ENCODE measurements at regions not wholly inside any gene's neighbourhood (a gene's known extent, or its start where the extent isn't known, plus 50 kb on each side); places are given as distances from the start of the nearest gene placed in this dataset.
"Not testable (repeated sequence)": the region's sequence is repeated elsewhere in the genome, so short reads cannot be mapped to it uniquely, and the experiment has no call there.

GRCh38 chr7:23898619-23899018 lies 188.6 kb downstream of the STK31 start:
- Histone ChIP-seq H2AFZ (ENCODE audit: low read depth, low read length) (no peak overlapping the region), H3K27ac (ENCODE audit: low read length) (no peak overlapping the region), H3K4me2 (ENCODE audit: low read length) (no peak overlapping the region), H3K9me2 (ENCODE audit: insufficient read depth, low read length) (no peaks in the 10 kb centered on the region), H3K4me3 (ENCODE audit: low read length) (no peak overlapping the region), H3K9ac (ENCODE audit: low read length) (no peak overlapping the region), H4K20me1 (ENCODE audit: insufficient read depth) (no peaks in the 10 kb centered on the region), H3K27me3 (ENCODE audit: insufficient read depth, low read depth, low read length) (no peaks in the 10 kb centered on the region), H3K36me3 (ENCODE audit: insufficient read depth, low read length) (no peaks in the 10 kb centered on the region), H3K79me2 (replicated peaks; ENCODE audit: insufficient read depth, low read length) (no peaks in the 10 kb centered on the region), H3K9me3 (ENCODE audit: low read length) (no peaks in the 10 kb centered on the region), H3F3A (ENCODE audit: insufficient read depth, low read length, poor library complexity, severe bottlenecking) (no peaks in the 10 kb centered on the region)
- TF ChIP-seq REST (IDR thresholded peaks at IDR 0.05; ENCODE audit: borderline replicate concordance) (no peak), POLR2AphosphoS5 (IDR thresholded peaks at IDR 0.05) (no peak), MXI1 (conservative IDR thresholded peaks at IDR 0.05; ENCODE audit: poor library complexity, severe bottlenecking) (no peak)

GRCh38 chr7:23904901-23905300 lies 194.9 kb downstream of the STK31 start:
- H3F3A ChIP-seq (ENCODE audit: insufficient read depth, low read length, poor library complexity, severe bottlenecking); H3K9ac ChIP-seq (ENCODE audit: low read length); H3K79me2 ChIP-seq (replicated peaks; ENCODE audit: insufficient read depth, low read length); H3K4me3 ChIP-seq (ENCODE audit: low read length); H3K27ac ChIP-seq (ENCODE audit: low read length); H4K20me1 ChIP-seq (ENCODE audit: insufficient read depth); H2AFZ ChIP-seq (ENCODE audit: low read depth, low read length); H3K36me3 ChIP-seq (ENCODE audit: insufficient read depth, low read length); H3K9me2 ChIP-seq (ENCODE audit: insufficient read depth, low read length); H3K4me2 ChIP-seq (ENCODE audit: low read length); H3K9me3 ChIP-seq (ENCODE audit: low read length); H3K27me3 ChIP-seq (ENCODE audit: insufficient read depth, low read depth, low read length): not testable (repeated sequence)

GRCh38 chr7:23907012-23907411 lies 197.0 kb downstream of the STK31 start:
- Histone ChIP-seq H3F3A (ENCODE audit: insufficient read depth, low read length, poor library complexity, severe bottlenecking) (no peaks in the 10 kb centered on the region), H3K9ac (ENCODE audit: low read length) (no peak overlapping the region), H3K36me3 (ENCODE audit: insufficient read depth, low read length) (no peaks in the 10 kb centered on the region), H2AFZ (ENCODE audit: low read depth, low read length) (no peak overlapping the region), H3K4me2 (ENCODE audit: low read length) (no peak overlapping the region), H3K4me3 (ENCODE audit: low read length) (no peak overlapping the region), H4K20me1 (ENCODE audit: insufficient read depth) (no peaks in the 10 kb centered on the region), H3K27ac (ENCODE audit: low read length) (no peak overlapping the region), H3K9me2 (ENCODE audit: insufficient read depth, low read length) (no peaks in the 10 kb centered on the region), H3K27me3 (ENCODE audit: insufficient read depth, low read depth, low read length) (no peaks in the 10 kb centered on the region), H3K79me2 (replicated peaks; ENCODE audit: insufficient read depth, low read length) (no peaks in the 10 kb centered on the region), H3K9me3 (ENCODE audit: low read length) (no peaks in the 10 kb centered on the region)
- no peak for TF ChIP-seq POLR2AphosphoS5 (IDR thresholded peaks at IDR 0.05)
- TF ChIP-seq MXI1 (conservative IDR thresholded peaks at IDR 0.05; ENCODE audit: poor library complexity, severe bottlenecking) = no peak
- no peak for TF ChIP-seq RAD21 (conservative IDR thresholded peaks at IDR 0.05)
- TF ChIP-seq CTCF (IDR thresholded peaks at IDR 0.05; ENCODE audit: poor library complexity, severe bottlenecking) = no peak
- no peak for TF ChIP-seq REST (IDR thresholded peaks at IDR 0.05; ENCODE audit: borderline replicate concordance)
- TF ChIP-seq TAF1 (IDR thresholded peaks at IDR 0.05; ENCODE audit: low read depth) = no peak
- no peak for TF ChIP-seq SMC3 (conservative IDR thresholded peaks at IDR 0.05; ENCODE audit: poor library complexity)
- no peak for TF ChIP-seq EP300 (conservative IDR thresholded peaks at IDR 0.05; ENCODE audit: poor library complexity, severe bottlenecking)
- TF ChIP-seq EZH2 (IDR thresholded peaks at IDR 0.05; ENCODE audit: borderline replicate concordance, insufficient read depth, low read length, poor library complexity, severe bottlenecking) = no peak
